ENCODE measurements at regions not wholly inside any gene's neighbourhood (a gene's known extent, or its start where the extent isn't known, plus 50 kb on each side); places are given as distances from the start of the nearest gene placed in this dataset.
A peak's percentile ranks its signal among the peaks of the same experiment; 100 is the strongest.

- Histone ChIP-seq H3K36me3 (ENCODE audit: control insufficient read depth, insufficient read depth, low read length) (no peaks in the 10 kb centered on the region), H3K27me3 (ENCODE audit: control insufficient read depth, insufficient read depth, low read length) (no peaks in the 10 kb centered on the region), H3K4me3 (ENCODE audit: low read depth, low read length) (no peak overlapping the region)
- ChIA-PET CTCF (interaction anchor here (0.7 kb wide), 1 partner anchor 12 kb away, joined by 4 read pairs; no protein-coding TSS in a partner anchor), POLR2A (no interaction called here)
- DNase-seq (ENCODE audit: low read depth), result no peak
- no peak for TF ChIP-seq CTCF (IDR thresholded peaks at IDR 0.05; ENCODE audit: insufficient read depth, low read depth, low read length)
These were observed 213.6 kb upstream of the S1PR3 start for GRCh38 chr9:88777498-88778312.

- ChIA-PET POLR2A (no interaction called here), CTCF (interaction anchor here (0.5 to 1.0 kb wide), 2 partner anchors 219 to 264 kb away, joined by 3 read pairs; no protein-coding TSS in a partner anchor)
- peak; percentile 54 for TF ChIP-seq CTCF (IDR thresholded peaks at IDR 0.05; ENCODE audit: insufficient read depth, low read depth, low read length)
- H3K4me3 ChIP-seq (ENCODE audit: low read depth, low read length), result no peak overlapping the region
- no peaks in the 10 kb centered on the region for H3K36me3 ChIP-seq (ENCODE audit: control insufficient read depth, insufficient read depth, low read length)
- no peak for DNase-seq (ENCODE audit: low read depth)
- H3K27me3 ChIP-seq (ENCODE audit: control insufficient read depth, insufficient read depth, low read length), result no peaks in the 10 kb centered on the region
These were observed 209.5 kb upstream of the S1PR3 start for GRCh38 chr9:88781628-88782391.

GRCh38 chr9:88782931-88783710, 208.1 kb upstream of the S1PR3 start:
- no peak overlapping the region for H3K4me3 ChIP-seq (ENCODE audit: low read depth, low read length)
- CTCF ChIA-PET, result interaction anchor here (0.6 to 1.4 kb wide), 2 partner anchors 11 to 20 kb away, joined by 3 read pairs; no protein-coding TSS in a partner anchor
- H3K27me3 ChIP-seq (ENCODE audit: control insufficient read depth, insufficient read depth, low read length), result no peaks in the 10 kb centered on the region
- no peak for TF ChIP-seq CTCF (IDR thresholded peaks at IDR 0.05; ENCODE audit: insufficient read depth, low read depth, low read length)
- no peak for DNase-seq (ENCODE audit: low read depth)
- POLR2A ChIA-PET, result no interaction called here
- H3K36me3 ChIP-seq (ENCODE audit: control insufficient read depth, insufficient read depth, low read length), result no peaks in the 10 kb centered on the region

GRCh38 chr9:88783711-88784083, 207.6 kb upstream of the S1PR3 start:
- CTCF ChIA-PET, result interaction anchor here (1.4 kb wide), 1 partner anchor 12 kb away, joined by 3 read pairs; no protein-coding TSS in a partner anchor

More at GRCh38 chr9:88783711-88784083, 207.6 kb upstream of the S1PR3 start:
- Histone ChIP-seq H3K36me3 (ENCODE audit: control insufficient read depth, insufficient read depth, low read length) (no peaks in the 10 kb centered on the region), H3K4me3 (ENCODE audit: low read depth, low read length) (no peak overlapping the region), H3K27me3 (ENCODE audit: control insufficient read depth, insufficient read depth, low read length) (no peaks in the 10 kb centered on the region)
- no peak for DNase-seq (ENCODE audit: low read depth)
- POLR2A ChIA-PET, result no interaction called here
- no peak for TF ChIP-seq CTCF (IDR thresholded peaks at IDR 0.05; ENCODE audit: insufficient read depth, low read depth, low read length)

All from BJ (cell line).